BJ (cell line): ENCODE measurements at regions not wholly inside any gene's neighbourhood (a gene's known extent, or its start where the extent isn't known, plus 50 kb on each side); places are given as distances from the start of the nearest gene placed in this dataset.
"Not testable (repeated sequence)": the region's sequence is repeated elsewhere in the genome, so short reads cannot be mapped to it uniquely, and the experiment has no call there.

Experiments
- CTCF ChIA-PET: fragments of 350-600 bp; formaldehyde crosslinking; extraction: SDS; loops from one replicate; lab custom pipeline; 2021; ENCODE audit warnings: antibody characterized with exemption, inconsistent platforms; lab: Yijun Ruan, JAX
- POLR2A ChIA-PET: fragments of 300-600 bp; sonication (Branson Sonifier 250); formaldehyde crosslinking; extraction: SDS; loops from one replicate; lab custom pipeline; 2021; ENCODE audit warnings: antibody characterized with exemption; lab: Charles Lee
- DNase-seq: peaks from one replicate; pipeline ENCODE4 v3.0.0-alpha.2; 2011; ENCODE audit warnings: low read depth
- H3K27me3 ChIP-seq: 2 replicates; pipeline ENCODE4 v1.6.0; 2011; ENCODE audit warnings: low read length; ENCODE audit not compliant: control insufficient read depth, insufficient read depth
- H3K36me3 ChIP-seq: 2 replicates; pipeline ENCODE4 v1.5.1; 2011; ENCODE audit warnings: low read length; ENCODE audit not compliant: control insufficient read depth, insufficient read depth
- H3K4me3 ChIP-seq: 2 replicates; pipeline ENCODE4 v1.5.1; 2011; ENCODE audit warnings: low read depth, mild to moderate bottlenecking, control low read depth, low read length
- TF ChIP-seq, protein P1 (sequence below): IDR thresholded peaks from 2 replicates; pipeline ENCODE4 v1.5.1; 2011; ENCODE audit warnings: low read depth, mild to moderate bottlenecking, control low read depth, inconsistent platforms, low read length, moderate library complexity; ENCODE audit not compliant: insufficient read depth

DNA sequence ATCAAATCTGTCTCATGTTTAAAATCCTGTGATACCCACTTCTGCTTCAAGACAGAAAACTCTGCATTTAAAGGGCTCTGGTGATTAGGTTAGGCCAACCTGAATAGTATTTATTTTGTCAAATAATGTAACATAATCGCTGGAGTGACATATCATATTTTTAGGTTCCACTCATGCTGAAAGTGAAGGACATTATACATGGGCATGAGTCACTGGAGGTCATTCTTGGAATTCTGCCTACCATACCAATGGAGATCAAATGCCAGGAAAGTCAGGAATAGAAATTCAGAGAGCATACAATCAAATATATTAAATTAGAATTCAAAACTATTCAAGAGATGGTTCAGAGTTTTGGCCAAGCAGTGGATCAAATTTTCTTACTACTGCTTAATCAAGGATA lies 97.1 kb upstream of the PRSS3 start:
- CTCF ChIA-PET, result no interaction called here
- Histone ChIP-seq H3K36me3 (no peaks in the 10 kb centered on the region), H3K4me3 (no peak overlapping the region), H3K27me3 (peaks cover 7% of the 10 kb centered on the region)
- TF ChIP-seq, protein P1, sequence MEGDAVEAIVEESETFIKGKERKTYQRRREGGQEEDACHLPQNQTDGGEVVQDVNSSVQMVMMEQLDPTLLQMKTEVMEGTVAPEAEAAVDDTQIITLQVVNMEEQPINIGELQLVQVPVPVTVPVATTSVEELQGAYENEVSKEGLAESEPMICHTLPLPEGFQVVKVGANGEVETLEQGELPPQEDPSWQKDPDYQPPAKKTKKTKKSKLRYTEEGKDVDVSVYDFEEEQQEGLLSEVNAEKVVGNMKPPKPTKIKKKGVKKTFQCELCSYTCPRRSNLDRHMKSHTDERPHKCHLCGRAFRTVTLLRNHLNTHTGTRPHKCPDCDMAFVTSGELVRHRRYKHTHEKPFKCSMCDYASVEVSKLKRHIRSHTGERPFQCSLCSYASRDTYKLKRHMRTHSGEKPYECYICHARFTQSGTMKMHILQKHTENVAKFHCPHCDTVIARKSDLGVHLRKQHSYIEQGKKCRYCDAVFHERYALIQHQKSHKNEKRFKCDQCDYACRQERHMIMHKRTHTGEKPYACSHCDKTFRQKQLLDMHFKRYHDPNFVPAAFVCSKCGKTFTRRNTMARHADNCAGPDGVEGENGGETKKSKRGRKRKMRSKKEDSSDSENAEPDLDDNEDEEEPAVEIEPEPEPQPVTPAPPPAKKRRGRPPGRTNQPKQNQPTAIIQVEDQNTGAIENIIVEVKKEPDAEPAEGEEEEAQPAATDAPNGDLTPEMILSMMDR, result no peak
- DNase-seq, result no peak
- POLR2A ChIA-PET, result no interaction called here

DNA sequence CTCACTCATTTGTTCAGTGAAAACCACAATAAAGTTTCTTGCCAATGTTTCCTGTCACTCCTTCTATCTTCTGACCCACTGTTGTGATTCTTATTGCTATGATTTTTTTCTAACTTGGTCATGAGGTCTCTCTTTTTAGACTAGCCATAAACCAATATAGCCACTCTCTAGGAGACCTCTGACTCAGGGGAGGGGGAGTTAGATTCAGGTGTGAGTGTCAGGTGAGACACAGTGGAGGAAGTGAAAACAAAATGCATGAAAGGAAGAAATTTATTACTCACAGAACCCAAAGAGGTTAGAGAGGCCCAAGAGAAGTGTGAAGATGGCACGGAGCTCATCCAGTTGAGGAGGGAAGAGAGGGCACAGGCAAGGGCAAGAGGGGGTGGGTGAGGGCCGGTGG lies 94.4 kb upstream of the PRSS3 start:
- POLR2A ChIA-PET, DNase-seq, H3K36me3 ChIP-seq, CTCF ChIA-PET, H3K4me3 ChIP-seq: not testable (repeated sequence)
- H3K27me3 ChIP-seq, result peaks cover 11% of the 10 kb centered on the region

DNA sequence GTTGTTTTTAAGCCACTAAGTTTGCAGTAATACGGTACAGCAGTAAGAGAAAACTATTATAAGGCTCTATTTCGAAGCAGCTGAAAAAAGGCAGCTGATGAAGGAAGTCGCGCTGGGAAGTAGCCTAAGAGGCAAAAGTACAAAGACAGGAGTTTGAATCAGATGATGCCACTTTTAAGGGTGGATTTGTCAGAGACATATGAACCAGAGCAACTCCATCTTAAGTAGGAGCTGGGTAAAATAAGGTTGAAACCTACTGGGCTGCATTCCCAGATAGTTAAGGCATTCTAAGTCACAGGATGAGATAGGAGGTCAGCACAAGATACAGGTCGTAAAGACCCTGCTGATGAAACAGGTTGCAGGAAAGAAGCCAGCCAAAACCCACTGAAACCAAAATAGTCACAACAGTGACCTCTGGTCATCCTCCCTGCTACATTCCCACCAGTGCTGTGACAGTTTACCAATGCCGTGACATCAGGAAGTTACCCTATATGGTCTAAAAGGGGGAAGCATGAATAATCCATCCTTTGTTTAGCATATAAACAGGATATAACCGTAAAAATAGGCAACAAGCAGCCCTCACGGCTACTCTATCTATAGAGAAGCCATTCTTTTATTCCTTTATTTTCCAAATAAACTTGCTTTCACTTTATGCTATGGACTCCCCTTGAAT lies 91.8 kb upstream of the PRSS3 start:
- H3K4me3 ChIP-seq, result no peak overlapping the region
- no peaks in the 10 kb centered on the region for H3K36me3 ChIP-seq
- TF ChIP-seq, protein P1, result no peak
- no peak for DNase-seq
- peaks cover 7% of the 10 kb centered on the region for H3K27me3 ChIP-seq
- POLR2A ChIA-PET, result no interaction called here
- CTCF ChIA-PET, result interaction anchor here (2.0 to 2.1 kb wide), 2 partner anchors 11 to 18 kb away, joined by 5 to 10 read pairs; no protein-coding TSS in a partner anchor

DNA sequence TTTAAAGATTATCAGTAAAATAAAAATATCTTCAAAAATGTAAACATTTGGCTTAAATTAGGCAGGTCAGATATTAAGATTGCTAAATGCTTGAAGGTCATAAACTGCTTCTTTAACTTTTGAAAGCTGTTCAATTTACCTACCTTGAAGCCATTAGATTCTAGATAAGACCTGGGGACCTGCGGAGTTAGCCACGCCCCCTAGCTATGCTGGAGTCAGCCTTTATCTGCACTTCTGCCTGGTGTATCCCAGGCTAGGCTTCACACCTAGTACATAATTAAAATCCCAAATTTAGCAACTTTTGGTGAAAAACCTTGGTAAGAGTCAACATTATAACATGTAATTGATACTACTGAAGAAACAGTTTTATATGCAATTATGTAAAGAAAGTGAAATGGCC lies 89.9 kb upstream of the PRSS3 start:
- POLR2A ChIA-PET, DNase-seq, H3K27me3 ChIP-seq, H3K4me3 ChIP-seq, H3K36me3 ChIP-seq: not testable (repeated sequence)
- CTCF ChIA-PET, result interaction anchor here (1.3 to 2.1 kb wide), 2 partner anchors 16 to 81 kb away, joined by 4 to 10 read pairs; no protein-coding TSS in a partner anchor

DNA sequence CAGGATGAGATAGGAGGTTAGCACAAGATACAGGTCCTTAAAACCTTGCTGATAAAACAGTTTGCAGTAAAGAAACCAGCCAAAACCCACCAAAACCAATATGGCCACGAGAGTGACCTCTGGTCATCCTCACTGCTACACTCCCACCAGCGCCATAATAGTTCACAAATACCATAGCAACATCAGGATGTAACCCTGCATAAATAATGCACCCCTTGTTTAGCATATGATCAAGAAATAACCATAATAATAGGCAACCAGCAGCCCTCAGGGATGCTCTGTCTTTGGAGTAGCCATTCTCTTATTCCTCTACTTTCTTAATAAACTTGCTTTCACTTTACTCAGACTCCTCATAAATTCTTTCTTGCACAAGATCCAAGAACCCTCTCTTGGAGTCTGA lies 86.9 kb upstream of the PRSS3 start:
- Histone ChIP-seq H3K27me3 (peaks cover 9% of the 10 kb centered on the region), H3K36me3 (no peaks in the 10 kb centered on the region), H3K4me3 (no peak overlapping the region)
- DNase-seq, result no peak
- TF ChIP-seq, protein P1, result no peak
- ChIA-PET POLR2A (no interaction called here), CTCF (interaction anchor here (0.9 to 1.4 kb wide), 3 partner anchors 13 to 91 kb away, joined by 3 to 4 read pairs (median 3); no protein-coding TSS in a partner anchor)

DNA sequence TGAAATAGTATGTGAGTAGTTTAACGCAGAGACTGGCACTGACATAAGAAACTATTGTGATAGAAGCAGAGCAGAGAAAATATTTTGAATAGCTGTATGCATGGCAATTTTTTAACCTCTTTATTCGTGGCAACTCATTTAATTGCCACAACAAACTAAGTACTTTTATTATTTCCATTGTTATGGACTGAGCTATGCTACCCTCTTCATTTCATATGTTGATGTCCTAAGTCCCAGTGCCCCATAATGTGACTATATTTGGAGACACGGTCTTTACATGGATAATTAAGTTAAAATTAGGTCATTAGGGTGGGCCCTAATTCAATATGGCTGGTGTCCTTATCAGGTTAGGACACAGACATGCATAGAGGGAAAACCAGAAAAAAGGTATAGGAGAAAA lies 86.1 kb upstream of the PRSS3 start:
- POLR2A ChIA-PET, result no interaction called here
- CTCF ChIA-PET, result interaction anchor here (1.4 kb wide), 1 partner anchor 12 kb away, joined by 4 read pairs; no protein-coding TSS in a partner anchor
- H3K27me3 ChIP-seq, result peaks cover 9% of the 10 kb centered on the region
- no peaks in the 10 kb centered on the region for H3K36me3 ChIP-seq
- no peak overlapping the region for H3K4me3 ChIP-seq
- no peak for DNase-seq
- TF ChIP-seq, protein P1, result no peak

DNA sequence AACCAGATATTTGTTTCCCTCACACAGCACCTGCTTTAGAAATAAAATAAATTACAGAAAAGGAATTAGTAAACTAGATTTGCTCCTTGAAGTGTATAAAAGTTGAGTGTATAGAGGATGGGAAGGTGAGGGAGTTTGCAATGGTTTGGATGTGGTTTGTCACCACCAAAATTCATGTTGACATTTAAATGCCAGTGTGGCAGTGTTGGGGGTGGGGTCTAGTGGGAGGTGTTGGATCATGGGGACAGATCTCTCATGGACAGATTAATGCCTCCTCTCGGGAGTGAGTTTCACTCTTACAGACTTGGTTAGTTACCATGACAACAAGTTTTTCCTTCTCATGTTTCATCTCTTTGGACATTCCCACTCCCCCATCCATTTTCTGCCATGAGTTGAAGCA lies 83.9 kb upstream of the PRSS3 start:
- POLR2A ChIA-PET, H3K4me3 ChIP-seq, DNase-seq, CTCF ChIA-PET, H3K36me3 ChIP-seq, H3K27me3 ChIP-seq: not testable (repeated sequence)
